Chondrocyte (in vitro differentiated cells): ENCODE measurements at regions not wholly inside any gene's neighbourhood (a gene's known extent, or its start where the extent isn't known, plus 50 kb on each side); places are given as distances from the start of the nearest gene placed in this dataset.

ENCODE experiments used
- DNase-seq: peaks from one replicate; pipeline ENCODE4 v3.0.0; 2021; ENCODE audit warnings: mixed read lengths, low spot score
- H3K27ac Mint-ChIP-seq: one replicate; pipeline ENCODE4 v1.8.0; 2021; ENCODE audit warnings: mild to moderate bottlenecking, moderate library complexity, mixed read lengths; ENCODE audit not compliant: unreplicated experiment
- H3K27me3 Mint-ChIP-seq: 2 replicates; pipeline ENCODE4 v1.8.0; 2021; ENCODE audit warnings: low read depth, mixed read lengths
- H3K36me3 Mint-ChIP-seq: 2 replicates; pipeline ENCODE4 v1.8.0; 2021; ENCODE audit warnings: low read depth, mixed read lengths
- H3K4me1 Mint-ChIP-seq: 2 replicates; pipeline ENCODE4 v1.8.0; 2021; ENCODE audit warnings: low read depth, mild to moderate bottlenecking, mixed read lengths
- H3K4me3 Mint-ChIP-seq: one replicate; pipeline ENCODE4 v1.8.0; 2021; ENCODE audit warnings: mild to moderate bottlenecking, moderate library complexity, mixed read lengths; ENCODE audit not compliant: unreplicated experiment
- H3K9me3 Mint-ChIP-seq: 2 replicates; pipeline ENCODE4 v1.8.0; 2021; ENCODE audit warnings: low read depth, mixed read lengths
- TF ChIP-seq, protein P1 (sequence below): fragments of 200-600 bp; sonication (generic); IDR thresholded peaks from 2 replicates; pipeline ENCODE4 v1.5.0; 2021; ENCODE audit warnings: antibody characterized with exemption, mild to moderate bottlenecking, moderate library complexity

GRCh38 chr3:120544361-120544760 lies 51.8 kb upstream of the NDUFB4 start:
- peaks cover 38% of the 10 kb centered on the region for H3K9me3 Mint-ChIP-seq
- no peak overlapping the region for H3K4me3 Mint-ChIP-seq
- H3K4me1 Mint-ChIP-seq: peaks cover 4% of the 10 kb centered on the region
- TF ChIP-seq, protein P1, sequence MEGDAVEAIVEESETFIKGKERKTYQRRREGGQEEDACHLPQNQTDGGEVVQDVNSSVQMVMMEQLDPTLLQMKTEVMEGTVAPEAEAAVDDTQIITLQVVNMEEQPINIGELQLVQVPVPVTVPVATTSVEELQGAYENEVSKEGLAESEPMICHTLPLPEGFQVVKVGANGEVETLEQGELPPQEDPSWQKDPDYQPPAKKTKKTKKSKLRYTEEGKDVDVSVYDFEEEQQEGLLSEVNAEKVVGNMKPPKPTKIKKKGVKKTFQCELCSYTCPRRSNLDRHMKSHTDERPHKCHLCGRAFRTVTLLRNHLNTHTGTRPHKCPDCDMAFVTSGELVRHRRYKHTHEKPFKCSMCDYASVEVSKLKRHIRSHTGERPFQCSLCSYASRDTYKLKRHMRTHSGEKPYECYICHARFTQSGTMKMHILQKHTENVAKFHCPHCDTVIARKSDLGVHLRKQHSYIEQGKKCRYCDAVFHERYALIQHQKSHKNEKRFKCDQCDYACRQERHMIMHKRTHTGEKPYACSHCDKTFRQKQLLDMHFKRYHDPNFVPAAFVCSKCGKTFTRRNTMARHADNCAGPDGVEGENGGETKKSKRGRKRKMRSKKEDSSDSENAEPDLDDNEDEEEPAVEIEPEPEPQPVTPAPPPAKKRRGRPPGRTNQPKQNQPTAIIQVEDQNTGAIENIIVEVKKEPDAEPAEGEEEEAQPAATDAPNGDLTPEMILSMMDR: no peak
- no peak overlapping the region for H3K27ac Mint-ChIP-seq
- peaks cover 24% of the 10 kb centered on the region for H3K36me3 Mint-ChIP-seq
- no peaks in the 10 kb centered on the region for H3K27me3 Mint-ChIP-seq
- no peak for DNase-seq

DNA sequence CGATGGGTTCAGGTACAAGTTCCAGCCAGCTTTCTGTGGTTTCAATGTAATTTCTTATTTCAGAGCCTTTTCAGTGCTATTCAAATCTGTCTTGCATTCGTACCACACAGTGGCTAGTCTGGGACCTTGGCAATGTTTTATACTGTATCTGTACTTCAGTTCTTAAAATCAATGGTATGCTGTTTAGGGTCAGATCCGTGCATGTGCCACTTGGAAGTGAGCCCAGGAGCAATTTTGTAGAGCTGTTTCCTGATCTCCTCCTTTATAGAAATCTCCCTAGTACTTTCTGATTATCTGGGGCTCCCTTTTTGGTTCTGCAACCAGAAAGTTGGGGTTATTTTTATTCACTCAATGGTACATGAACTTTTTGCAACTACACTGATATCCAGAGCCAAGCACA lies 59.5 kb upstream of the NDUFB4 start:
- Mint-ChIP-seq H3K9me3 (peaks cover 46% of the 10 kb centered on the region), H3K4me3 (no peak overlapping the region), H3K36me3 (peaks cover 23% of the 10 kb centered on the region), H3K27ac (no peak overlapping the region), H3K4me1 (peaks cover 9% of the 10 kb centered on the region), H3K27me3 (peaks cover 2% of the 10 kb centered on the region)
- no peak for DNase-seq
- TF ChIP-seq, protein P1: no peak

DNA sequence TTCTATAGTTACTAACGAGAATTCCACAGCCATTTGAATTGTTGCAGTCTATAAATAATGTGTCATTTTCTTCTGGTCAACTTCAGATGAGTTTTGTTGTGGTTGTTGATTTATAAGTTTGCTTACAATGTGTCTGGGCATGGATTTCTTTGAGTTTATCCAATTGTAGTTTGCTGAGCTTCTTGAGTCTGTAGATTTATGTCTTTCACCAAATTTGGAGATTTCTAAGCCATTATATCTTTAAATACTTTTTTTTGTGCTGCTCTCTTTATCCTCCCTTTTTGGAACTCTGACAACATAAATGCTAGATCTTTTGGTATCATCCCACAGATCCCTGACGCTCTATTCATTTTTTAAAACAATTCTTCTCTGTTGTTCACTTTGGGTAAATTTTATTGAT lies 63.2 kb upstream of the NDUFB4 start:
- no peak overlapping the region for H3K27ac Mint-ChIP-seq
- H3K4me1 Mint-ChIP-seq: peaks cover 9% of the 10 kb centered on the region
- H3K4me3 Mint-ChIP-seq: no peak overlapping the region
- H3K27me3 Mint-ChIP-seq: peaks cover 2% of the 10 kb centered on the region
- TF ChIP-seq, protein P1: no peak
- peaks cover 6% of the 10 kb centered on the region for H3K36me3 Mint-ChIP-seq
- H3K9me3 Mint-ChIP-seq: peaks cover 15% of the 10 kb centered on the region
- DNase-seq: no peak

- TF ChIP-seq, protein P1: no peak
- Mint-ChIP-seq H3K4me3 (no peak overlapping the region), H3K27me3 (peaks cover 2% of the 10 kb centered on the region), H3K36me3 (peaks cover 5% of the 10 kb centered on the region), H3K27ac (no peak overlapping the region), H3K4me1 (no peaks in the 10 kb centered on the region), H3K9me3 (peaks cover 5% of the 10 kb centered on the region)
- no peak for DNase-seq
Observed at GRCh38 chr3:120528163-120528562, 68.0 kb upstream of the NDUFB4 start.

GRCh38 chr3:120526011-120526870 lies 69.9 kb upstream of the NDUFB4 start:
- Mint-ChIP-seq H3K27me3 (no peaks in the 10 kb centered on the region), H3K27ac (no peak overlapping the region), H3K4me3 (no peak overlapping the region), H3K9me3 (no peaks in the 10 kb centered on the region), H3K36me3 (no peaks in the 10 kb centered on the region), H3K4me1 (no peaks in the 10 kb centered on the region)
- DNase-seq: no peak
- TF ChIP-seq, protein P1: no peak
